Cardiac muscle cell (in vitro differentiated cells and primary cell): ENCODE measurements at regions not wholly inside any gene's neighbourhood (a gene's known extent, or its start where the extent isn't known, plus 50 kb on each side); places are given as distances from the start of the nearest gene placed in this dataset.

Experiments
- DNase-seq, 2 donors: peaks; one replicate each; pipeline versions ENCODE4 v3.0.0 to v3.0.0-alpha.2; 2010 to 2017; ENCODE audit warnings: low read depth in 1 of 2, low spot score in 1 of 2
- H3K27ac ChIP-seq: fragments of 200-600 bp; sonication (generic); 2 replicates; pipeline ENCODE4 v1.5.1; 2016
- H3K27me3 ChIP-seq: fragments of 200-600 bp; sonication (generic); 2 replicates; pipeline ENCODE4 v1.6.0; 2016; ENCODE audit warnings: control low read depth
- H3K36me3 ChIP-seq: fragments of 200-600 bp; sonication (generic); 2 replicates; pipeline ENCODE4 v1.5.1; 2016; ENCODE audit warnings: control low read depth
- H3K4me1 ChIP-seq: fragments of 200-600 bp; sonication (generic); 2 replicates; pipeline ENCODE4 v1.8.1; 2017; ENCODE audit warnings: low read depth, mild to moderate bottlenecking, mixed run types
- H3K4me3 ChIP-seq: fragments of 200-600 bp; sonication (generic); 2 replicates; pipeline ENCODE4 v1.5.1; 2016; ENCODE audit warnings: mild to moderate bottlenecking
- H3K9me3 ChIP-seq: fragments of 200-600 bp; sonication (generic); 2 replicates; pipeline ENCODE4 v1.5.1; 2017; ENCODE audit warnings: low read depth, mild to moderate bottlenecking, control low read depth
- CTCF ChIP-seq: IDR thresholded peaks from 2 replicates; pipeline ENCODE4 v1.5.1; 2012; ENCODE audit warnings: low read depth, mild to moderate bottlenecking, low read length

GRCh38 chr5:111670826-111671492 lies 86.0 kb downstream of the NREP start:
- Histone ChIP-seq H3K4me1 (no peaks in the 10 kb centered on the region), H3K27me3 (no peaks in the 10 kb centered on the region), H3K9me3 (no peaks in the 10 kb centered on the region), H3K4me3 (no peak overlapping the region), H3K36me3 (no peaks in the 10 kb centered on the region), H3K27ac (no peak overlapping the region)
- TF ChIP-seq CTCF, result no peak
- no peak for DNase-seq

- DNase-seq, result no peak
- Histone ChIP-seq H3K36me3 (no peaks in the 10 kb centered on the region), H3K4me1 (peaks cover 8% of the 10 kb centered on the region), H3K27me3 (no peaks in the 10 kb centered on the region), H3K9me3 (no peaks in the 10 kb centered on the region), H3K4me3 (no peak overlapping the region), H3K27ac (no peak overlapping the region)
- no peak for TF ChIP-seq CTCF
These were observed 88.2 kb downstream of the NREP start for GRCh38 chr5:111668477-111669414.

GRCh38 chr5:111667128-111667736 lies 89.8 kb downstream of the NREP start:
- TF ChIP-seq CTCF, result no peak
- H3K4me1 ChIP-seq, result peaks cover 8% of the 10 kb centered on the region
- no peaks in the 10 kb centered on the region for H3K27me3 ChIP-seq
- H3K4me3 ChIP-seq, result no peak overlapping the region
- H3K27ac ChIP-seq, result no peak overlapping the region
- H3K9me3 ChIP-seq, result no peaks in the 10 kb centered on the region
- H3K36me3 ChIP-seq, result no peaks in the 10 kb centered on the region
- no peak for DNase-seq

- Histone ChIP-seq H3K4me3 (no peak overlapping the region), H3K27me3 (no peaks in the 10 kb centered on the region), H3K36me3 (no peaks in the 10 kb centered on the region), H3K9me3 (no peaks in the 10 kb centered on the region), H3K27ac (no peak overlapping the region), H3K4me1 (no peaks in the 10 kb centered on the region)
- DNase-seq, result no peak
- no peak for TF ChIP-seq CTCF
These were observed 100.4 kb downstream of the NREP start for GRCh38 chr5:111656580-111656979.

GRCh38 chr5:111655169-111655924 lies 101.6 kb downstream of the NREP start:
- Histone ChIP-seq H3K9me3 (no peaks in the 10 kb centered on the region), H3K36me3 (no peaks in the 10 kb centered on the region), H3K4me3 (no peak overlapping the region), H3K4me1 (no peaks in the 10 kb centered on the region), H3K27ac (no peak overlapping the region), H3K27me3 (no peaks in the 10 kb centered on the region)
- TF ChIP-seq CTCF, result no peak
- peak in 1 of 2 donors; percentile 90 for DNase-seq
